Left ventricle myocardium inferior (tissue), 1 donor: ENCODE measurements at regions not wholly inside any gene's neighbourhood (a gene's known extent, or its start where the extent isn't known, plus 50 kb on each side); places are given as distances from the start of the nearest gene placed in this dataset.

Source experiments
- DNase-seq: peaks from one replicate; pipeline ENCODE4 v3.0.0-alpha.2; 2020
- H3K27ac ChIP-seq: fragments of 200-600 bp; replicated peaks from 2 replicates; pipeline ENCODE4 v1.8.0; 2021
- H3K27me3 ChIP-seq: fragments of 200-600 bp; 2 replicates; pipeline ENCODE4 v1.8.0; 2021; ENCODE audit warnings: low read depth
- H3K36me3 ChIP-seq: fragments of 200-600 bp; 2 replicates; pipeline ENCODE4 v1.8.0; 2021
- H3K4me1 ChIP-seq: fragments of 200-600 bp; 2 replicates; pipeline ENCODE4 v1.8.0; 2021
- H3K4me3 ChIP-seq: fragments of 200-600 bp; 2 replicates; pipeline ENCODE4 v1.8.0; 2021; ENCODE audit warnings: mild to moderate bottlenecking, moderate library complexity
- H3K9me3 ChIP-seq: fragments of 200-600 bp; replicated peaks from 2 replicates; pipeline ENCODE4 v1.8.0; 2021
- intact Hi-C: fragments of 100-400 bp; cut with micrococcal nuclease; formaldehyde crosslinking; loops from one replicate; pipeline ENCODE4 v1.11.0; 2022
- TF ChIP-seq, protein P1 (sequence below): fragments of 200-600 bp; IDR thresholded peaks from 2 replicates; pipeline ENCODE4 v1.8.0; 2021; ENCODE audit warnings: antibody characterized with exemption, mild to moderate bottlenecking, borderline replicate concordance
- donor health status: DM: no; HTN: yes; CAD: no; lungs with severe emphysema.

DNA sequence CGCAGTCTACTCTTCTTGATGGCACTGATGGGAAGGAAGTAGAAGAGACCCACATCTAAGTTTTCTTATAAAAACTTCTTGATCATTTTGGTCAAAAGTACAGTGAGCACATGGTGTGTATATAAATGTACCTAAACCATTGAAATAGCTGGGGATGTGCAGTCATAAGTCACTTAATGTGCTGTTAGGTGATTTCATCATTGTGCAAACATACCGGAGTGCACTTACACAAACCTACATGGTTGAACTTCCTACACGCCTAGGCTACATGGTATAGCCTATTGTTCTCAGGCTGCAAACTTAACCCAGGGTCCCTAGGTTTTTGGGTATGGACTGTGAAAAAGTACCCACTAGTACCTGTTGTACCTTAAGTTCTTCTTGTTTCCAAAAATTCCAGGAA is 123.3 kb upstream of the ZNF438 start:
- no peaks in the 10 kb centered on the region for H3K36me3 ChIP-seq
- intact Hi-C loops = no loop called here

DNA sequence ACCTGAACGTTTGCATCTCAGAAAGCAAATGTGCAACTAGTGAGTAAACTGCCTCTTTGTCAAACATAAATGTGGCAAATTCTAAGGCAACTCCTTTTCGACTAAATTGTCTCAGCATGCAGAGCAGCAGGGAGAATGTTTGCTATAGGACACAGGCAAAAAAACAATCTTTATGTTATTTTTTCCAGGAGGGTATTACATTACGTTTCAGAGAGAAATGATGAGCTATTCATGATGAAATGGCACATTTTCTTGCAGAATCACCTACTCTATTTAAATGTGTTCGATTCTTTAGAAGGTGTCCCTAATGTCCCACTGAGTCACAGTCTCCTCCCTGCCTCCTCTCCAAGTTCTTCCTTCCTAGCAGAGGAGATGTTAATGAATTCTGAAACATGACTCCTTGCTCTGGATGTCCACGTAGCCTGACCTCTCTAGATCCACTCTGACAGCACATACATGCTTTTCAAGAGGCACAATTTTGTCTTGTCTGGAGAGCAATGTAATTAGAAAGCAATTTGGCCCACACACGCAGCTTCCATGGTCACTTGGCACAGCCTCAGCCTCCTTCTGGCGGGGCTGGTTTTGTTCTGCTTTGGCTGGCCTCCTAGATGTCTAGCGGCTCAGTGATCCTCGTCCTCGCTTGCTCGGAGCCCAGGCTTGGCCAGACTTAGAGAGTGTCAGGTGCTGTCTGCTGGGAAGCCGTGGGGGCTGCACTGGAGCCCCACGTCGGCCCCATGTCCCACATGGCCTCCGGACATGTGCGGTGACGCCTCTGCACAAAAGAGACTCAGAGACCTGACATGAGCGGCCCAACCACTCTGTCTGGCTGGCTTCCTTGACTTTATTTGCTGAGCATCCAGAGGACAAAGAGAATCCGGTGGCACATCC is 125.7 kb upstream of the ZNF438 start:
- intact Hi-C loops = no loop called here
- peak overlapping the region; percentile 87 for H3K27ac ChIP-seq
- peaks cover 37% of the 10 kb centered on the region for H3K4me1 ChIP-seq
- no peaks in the 10 kb centered on the region for H3K27me3 ChIP-seq
- TF ChIP-seq, protein P1, sequence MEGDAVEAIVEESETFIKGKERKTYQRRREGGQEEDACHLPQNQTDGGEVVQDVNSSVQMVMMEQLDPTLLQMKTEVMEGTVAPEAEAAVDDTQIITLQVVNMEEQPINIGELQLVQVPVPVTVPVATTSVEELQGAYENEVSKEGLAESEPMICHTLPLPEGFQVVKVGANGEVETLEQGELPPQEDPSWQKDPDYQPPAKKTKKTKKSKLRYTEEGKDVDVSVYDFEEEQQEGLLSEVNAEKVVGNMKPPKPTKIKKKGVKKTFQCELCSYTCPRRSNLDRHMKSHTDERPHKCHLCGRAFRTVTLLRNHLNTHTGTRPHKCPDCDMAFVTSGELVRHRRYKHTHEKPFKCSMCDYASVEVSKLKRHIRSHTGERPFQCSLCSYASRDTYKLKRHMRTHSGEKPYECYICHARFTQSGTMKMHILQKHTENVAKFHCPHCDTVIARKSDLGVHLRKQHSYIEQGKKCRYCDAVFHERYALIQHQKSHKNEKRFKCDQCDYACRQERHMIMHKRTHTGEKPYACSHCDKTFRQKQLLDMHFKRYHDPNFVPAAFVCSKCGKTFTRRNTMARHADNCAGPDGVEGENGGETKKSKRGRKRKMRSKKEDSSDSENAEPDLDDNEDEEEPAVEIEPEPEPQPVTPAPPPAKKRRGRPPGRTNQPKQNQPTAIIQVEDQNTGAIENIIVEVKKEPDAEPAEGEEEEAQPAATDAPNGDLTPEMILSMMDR = peak; percentile 13
- H3K36me3 ChIP-seq = no peaks in the 10 kb centered on the region
- peaks cover 19% of the 10 kb centered on the region for H3K9me3 ChIP-seq
- DNase-seq = peak; percentile 76
- peak overlapping the region; percentile 24 for H3K4me3 ChIP-seq

More for the DNA sequence above, 123.3 kb upstream of the ZNF438 start:
- no peak overlapping the region for H3K27ac ChIP-seq
- no peak for DNase-seq
- TF ChIP-seq, protein P1 = no peak
- H3K27me3 ChIP-seq = no peaks in the 10 kb centered on the region
- peaks cover 41% of the 10 kb centered on the region for H3K4me1 ChIP-seq
- no peak overlapping the region for H3K4me3 ChIP-seq
- no peaks in the 10 kb centered on the region for H3K9me3 ChIP-seq

DNA sequence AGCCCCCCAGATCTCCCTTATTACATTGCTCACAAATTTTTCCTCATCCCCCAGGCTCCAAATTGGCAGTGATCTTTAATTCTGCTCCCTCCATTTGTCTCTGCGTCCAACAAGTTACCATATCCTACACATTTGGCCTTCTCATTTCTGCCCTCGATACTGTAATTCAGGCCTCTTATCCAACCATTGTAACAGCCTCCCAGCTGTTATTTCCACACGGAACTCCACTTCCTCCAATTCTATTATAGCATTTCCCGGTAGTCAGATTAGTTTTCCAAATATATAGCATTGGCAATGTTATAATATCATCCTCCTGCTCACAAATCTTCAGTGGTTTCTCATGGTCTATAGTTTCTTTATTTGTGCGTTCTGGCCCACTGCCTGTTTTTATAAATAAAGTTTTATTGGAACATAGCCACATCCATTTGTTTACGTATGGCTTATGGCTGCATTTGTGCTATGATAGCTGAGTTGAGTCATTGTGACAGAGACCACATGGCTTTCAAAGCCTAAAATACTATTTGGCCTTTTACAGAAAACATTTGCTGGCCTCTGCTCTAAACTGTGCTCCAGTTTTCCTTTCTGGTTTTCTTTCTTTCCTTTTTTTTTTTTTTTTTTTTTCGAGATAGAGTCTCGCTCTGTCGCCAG is 126.5 kb upstream of the ZNF438 start:
- peaks cover 23% of the 10 kb centered on the region for H3K9me3 ChIP-seq
- H3K4me3 ChIP-seq = peak overlapping the region; percentile 24
- TF ChIP-seq, protein P1 = no peak
- no peaks in the 10 kb centered on the region for H3K27me3 ChIP-seq
- no peaks in the 10 kb centered on the region for H3K36me3 ChIP-seq
- intact Hi-C loops = no loop called here
- no peak for DNase-seq
- H3K4me1 ChIP-seq = peaks cover 29% of the 10 kb centered on the region
- H3K27ac ChIP-seq = peak overlapping the region; percentile 87

DNA sequence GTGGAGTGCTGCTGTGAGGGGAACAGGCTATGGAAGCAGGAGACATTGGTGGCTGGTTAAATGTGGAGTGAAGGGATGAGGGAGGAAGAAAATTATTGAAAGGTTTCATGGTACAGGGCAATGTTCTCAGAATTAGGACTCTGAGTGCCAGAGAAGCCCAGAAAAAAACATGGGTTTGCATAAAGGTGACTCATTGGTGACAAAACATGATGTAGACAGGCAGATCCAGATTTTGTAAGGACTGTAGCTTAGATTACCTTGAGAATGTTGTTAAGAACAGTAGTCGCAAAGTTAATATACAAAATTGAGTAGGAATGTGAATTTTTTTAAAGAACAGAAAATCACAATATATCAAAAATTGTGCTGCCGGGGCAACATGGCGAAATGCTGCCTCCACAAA is 134.9 kb upstream of the ZNF438 start:
- Histone ChIP-seq H3K36me3 (no peaks in the 10 kb centered on the region), H3K27ac (no peak overlapping the region), H3K4me1 (no peaks in the 10 kb centered on the region), H3K4me3 (no peak overlapping the region), H3K9me3 (peaks cover 31% of the 10 kb centered on the region), H3K27me3 (no peaks in the 10 kb centered on the region)
- DNase-seq = no peak
- intact Hi-C loops = no loop called here
- TF ChIP-seq, protein P1 = no peak

DNA sequence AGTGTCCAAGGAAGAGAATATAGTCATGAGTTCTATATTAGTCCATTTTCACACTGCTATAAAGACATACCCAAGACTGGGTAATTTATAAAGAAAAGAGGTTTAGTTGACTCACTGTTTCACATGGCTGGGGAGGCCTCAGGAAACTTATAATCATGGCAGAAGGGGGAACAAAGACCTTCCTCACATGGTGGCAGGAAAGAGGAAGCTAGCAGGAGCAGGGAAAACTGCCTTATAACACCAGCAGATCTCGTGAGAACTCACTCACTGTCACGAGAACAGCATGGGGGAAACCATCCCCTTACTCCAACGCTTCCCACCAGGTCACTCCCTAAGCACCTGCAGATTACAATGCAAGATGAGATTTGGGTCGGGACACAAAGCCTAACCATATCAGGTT is 139.0 kb upstream of the ZNF438 start:
- Histone ChIP-seq H3K27ac (no peak overlapping the region), H3K9me3 (peaks cover 40% of the 10 kb centered on the region), H3K4me3 (no peak overlapping the region), H3K36me3 (no peaks in the 10 kb centered on the region), H3K27me3 (no peaks in the 10 kb centered on the region), H3K4me1 (no peaks in the 10 kb centered on the region)
- no peak for DNase-seq
- TF ChIP-seq, protein P1 = no peak
- intact Hi-C loops = no loop called here
